GM19023 (cell line): ENCODE measurements at regions not wholly inside any gene's neighbourhood (a gene's known extent, or its start where the extent isn't known, plus 50 kb on each side); places are given as distances from the start of the nearest gene placed in this dataset.
"Not testable (repeated sequence)": the region's sequence is repeated elsewhere in the genome, so short reads cannot be mapped to it uniquely, and the experiment has no call there.

ENCODE experiments used
- ATAC-seq: cut with Tn5 transposase; IDR thresholded peaks from one replicate; pipeline ENCODE4 v1.9.1; 2021; ENCODE audit warnings: mild to moderate bottlenecking, moderate library complexity; ENCODE audit not compliant: unreplicated experiment

DNA sequence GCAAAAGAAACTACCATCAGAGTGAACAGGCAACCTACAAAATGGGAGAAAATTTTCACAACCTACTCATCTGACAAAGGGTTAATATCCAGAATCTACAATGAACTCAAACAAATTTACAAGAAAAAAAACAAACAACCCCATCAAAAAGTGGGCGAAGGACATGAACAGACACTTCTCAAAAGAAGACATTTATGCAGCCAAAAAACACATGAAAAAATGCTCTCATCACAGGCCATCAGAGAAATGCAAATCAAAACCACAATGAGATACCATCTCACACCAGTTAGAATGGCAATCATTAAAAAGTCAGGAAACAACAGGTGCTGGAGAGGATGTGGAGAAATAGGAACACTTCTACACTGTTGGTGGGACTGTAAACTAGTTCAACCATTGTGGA lies 170.1 kb downstream of the MEX3B start:
- ATAC-seq: not testable (repeated sequence)

DNA sequence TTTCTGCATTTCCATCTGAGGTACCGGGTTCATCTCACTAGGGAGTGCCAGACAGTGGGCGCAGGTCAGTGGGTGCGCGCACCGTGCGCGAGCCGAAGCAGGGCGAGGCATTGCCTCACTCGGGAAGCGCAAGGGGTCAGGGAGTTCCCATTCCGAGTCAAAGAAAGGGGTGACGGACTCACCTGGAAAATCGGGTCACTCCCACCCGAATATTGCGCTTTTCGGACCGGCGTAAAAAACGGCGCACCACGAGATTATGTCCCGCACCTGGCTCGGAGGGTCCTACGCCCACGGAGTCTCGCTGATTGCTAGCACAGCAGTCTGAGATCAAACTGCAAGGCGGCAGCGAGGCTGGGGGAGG lies 175.1 kb downstream of the MEX3B start:
- ATAC-seq: not testable (repeated sequence)

DNA sequence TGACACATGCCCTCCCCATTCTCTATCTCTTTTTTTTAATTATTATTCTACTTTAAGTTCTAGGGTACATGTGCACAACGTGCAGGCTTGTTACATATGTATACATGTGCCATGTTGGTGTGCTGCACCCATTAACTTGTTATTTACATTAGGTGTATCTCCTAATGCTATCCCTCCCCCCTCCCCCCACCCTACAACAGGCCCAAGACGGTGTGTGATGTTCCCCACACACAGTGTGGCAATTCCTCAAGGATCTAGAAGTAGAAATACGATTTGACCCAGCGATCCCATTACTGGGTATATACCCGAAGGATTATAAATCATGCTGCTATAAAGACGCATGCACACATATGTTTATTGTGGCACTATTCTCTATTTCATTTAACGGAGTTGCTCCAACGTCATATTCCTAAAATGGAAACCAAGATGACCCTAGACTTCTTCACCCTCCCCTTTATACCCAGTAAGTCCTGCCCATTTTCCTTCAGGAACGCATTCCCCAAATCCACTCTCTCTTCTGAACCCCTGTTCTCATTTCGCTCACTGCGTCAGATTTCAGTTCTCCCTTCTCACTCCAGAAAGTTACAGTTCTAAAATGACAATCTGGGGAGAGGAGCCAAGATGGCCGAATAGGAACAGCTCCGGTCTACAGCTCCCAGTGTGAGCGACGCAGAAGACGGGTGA lies 175.6 kb downstream of the MEX3B start:
- ATAC-seq: not testable (repeated sequence)

GRCh38 chr15:81869161-81869954 lies 176.5 kb downstream of the MEX3B start:
- ATAC-seq: no peak

DNA sequence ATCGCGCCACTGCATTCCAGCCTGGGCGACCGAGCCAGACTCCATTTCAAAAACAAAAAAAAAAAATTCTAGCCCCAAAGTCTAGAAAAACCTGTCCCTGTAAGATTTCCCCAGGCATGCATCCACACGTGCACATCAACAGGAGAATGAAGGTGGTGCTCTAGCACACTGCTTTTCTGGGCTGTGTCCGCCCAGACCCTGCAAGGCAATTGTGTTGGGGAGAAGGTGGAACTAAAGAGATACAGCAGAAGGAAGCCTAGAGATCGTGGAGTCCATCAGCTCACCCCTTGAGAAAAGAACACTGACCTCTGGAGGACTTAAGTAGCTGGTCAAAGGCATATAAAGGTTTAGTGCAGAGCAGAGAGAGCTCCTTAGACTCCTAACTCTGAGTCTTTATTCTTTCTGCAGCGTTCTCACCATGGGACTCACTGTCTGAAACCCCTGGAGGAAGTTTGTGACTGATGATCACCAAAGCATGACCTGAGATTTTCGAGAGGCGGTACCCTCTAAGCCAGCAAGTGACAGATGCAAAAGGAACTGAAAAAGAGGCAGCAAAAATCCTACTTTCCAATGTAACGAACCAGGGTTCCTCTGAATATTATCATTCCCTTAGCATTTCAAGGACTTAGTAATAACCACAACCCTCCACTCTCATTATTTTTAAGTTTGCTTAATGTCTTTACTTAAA lies 179.8 kb downstream of the MEX3B start:
- ATAC-seq: peak; percentile 91

GRCh38 chr15:81863162-81863561 lies 182.7 kb downstream of the MEX3B start:
- no peak for ATAC-seq

DNA sequence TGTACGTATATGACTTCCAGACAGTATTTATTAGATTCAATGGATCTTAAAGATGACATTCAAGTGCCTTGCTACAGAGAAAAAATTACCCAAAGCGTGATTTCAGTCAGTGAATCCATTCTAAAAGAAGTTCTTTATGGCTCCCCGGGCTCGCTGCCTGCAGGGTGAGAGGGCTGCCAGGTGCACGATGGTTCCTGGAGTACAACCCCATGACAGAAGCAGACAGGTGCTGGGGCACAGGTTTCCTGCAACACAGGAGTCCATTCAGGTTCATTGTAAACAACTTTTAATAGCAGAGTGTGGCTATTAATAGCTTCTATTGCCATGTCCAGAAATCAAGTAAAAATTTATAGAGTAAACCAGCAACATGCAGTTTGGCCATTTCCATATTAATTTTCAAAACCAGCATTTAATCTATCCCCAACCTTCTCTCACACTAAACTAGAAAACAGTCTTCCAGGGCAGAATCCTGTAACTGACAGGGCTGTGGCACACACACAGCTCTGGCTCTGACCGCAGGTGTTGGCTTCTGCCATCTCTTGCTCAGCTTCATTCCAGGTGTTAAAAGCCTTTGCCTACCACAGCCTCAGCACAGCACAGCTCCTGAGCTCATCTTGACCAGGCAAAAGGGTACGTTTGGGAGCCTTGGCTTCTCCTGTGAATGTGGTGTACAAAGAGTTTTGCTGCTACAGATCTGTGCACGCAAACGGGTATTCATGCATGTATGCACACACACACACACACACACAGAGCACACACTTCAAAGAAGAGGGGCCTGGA lies 185.9 kb downstream of the MEX3B start:
- no peak for ATAC-seq

DNA sequence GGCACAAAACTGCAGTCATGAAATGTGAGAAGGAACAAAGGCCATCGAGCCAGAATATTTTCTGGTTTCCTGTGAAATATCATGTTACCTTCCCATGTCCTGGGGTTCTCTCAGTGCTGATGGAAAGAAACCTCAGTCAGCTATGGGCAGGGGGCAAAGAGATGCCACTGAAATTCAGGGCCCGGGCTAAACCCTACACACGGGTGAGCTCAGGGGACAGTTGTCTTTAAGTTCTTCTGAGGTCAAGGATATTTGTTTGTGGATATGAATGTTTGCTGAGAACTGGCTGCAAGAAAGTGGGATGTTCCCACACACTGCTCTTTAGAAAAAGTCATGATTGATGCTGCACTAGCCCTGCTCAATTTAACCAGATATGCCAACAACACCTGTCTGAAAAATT lies 187.2 kb downstream of the MEX3B start:
- ATAC-seq: no peak

GRCh38 chr15:81858136-81858535 lies 187.7 kb downstream of the MEX3B start:
- no peak for ATAC-seq

DNA sequence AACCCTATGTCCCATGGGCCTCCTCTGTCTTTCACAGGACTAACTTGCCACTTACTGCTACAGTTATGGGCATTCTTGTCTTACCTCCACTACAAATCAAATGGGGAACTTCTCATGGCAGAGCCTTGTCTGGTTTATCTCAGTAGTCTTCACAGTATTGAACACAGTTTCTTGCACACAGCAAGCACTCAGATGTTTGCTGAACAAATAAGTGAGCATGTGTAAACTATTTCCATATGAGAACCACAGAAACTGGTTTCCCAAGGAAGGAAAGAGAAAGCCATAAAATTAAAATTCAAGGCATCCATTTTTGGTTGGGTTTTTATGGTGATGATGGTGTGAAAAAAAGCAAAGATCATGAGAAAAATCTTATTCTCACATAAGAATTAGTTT lies 189.2 kb downstream of the MEX3B start:
- ATAC-seq: no peak

- no peak for ATAC-seq
These were observed 189.7 kb downstream of the MEX3B start for GRCh38 chr15:81856001-81856633.

GRCh38 chr15:81853150-81853748 lies 192.6 kb downstream of the MEX3B start:
- ATAC-seq: no peak

DNA sequence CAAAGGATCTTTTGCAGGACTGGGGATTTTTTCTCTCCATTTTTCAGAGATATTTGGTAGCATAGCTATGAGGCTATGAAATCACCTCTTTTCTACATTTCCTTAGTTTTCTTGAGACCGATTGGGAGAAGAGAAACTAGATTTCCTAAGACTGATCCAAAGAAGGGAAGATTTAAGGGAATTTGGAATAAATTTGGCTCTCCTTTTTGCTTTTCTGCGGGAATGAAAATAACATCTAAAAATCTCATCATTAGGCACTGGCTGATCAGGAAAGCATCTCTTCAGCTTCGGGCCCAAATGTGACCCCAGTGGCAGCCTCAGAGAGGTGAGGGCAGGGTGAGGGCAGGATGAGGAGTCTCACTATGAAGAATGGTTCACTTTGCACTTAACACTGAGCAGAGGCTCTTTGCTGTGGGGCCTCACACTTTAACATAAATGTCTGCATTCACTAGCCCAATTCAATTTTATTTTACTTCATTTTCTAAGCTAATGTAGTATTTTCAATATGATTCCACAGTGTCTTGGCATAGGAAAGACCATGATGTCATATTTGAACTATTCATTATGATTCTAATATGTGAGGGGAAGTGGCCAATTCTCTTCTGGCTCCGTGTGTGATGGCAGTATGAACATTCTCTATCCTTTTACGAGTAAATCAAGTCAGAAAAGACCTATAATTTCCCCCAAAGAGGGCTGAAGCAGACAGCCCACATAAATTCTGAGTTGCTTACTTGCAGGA lies 193.2 kb downstream of the MEX3B start:
- ATAC-seq: no peak

GRCh38 chr15:81851757-81852156 lies 194.1 kb downstream of the MEX3B start:
- no peak for ATAC-seq

DNA sequence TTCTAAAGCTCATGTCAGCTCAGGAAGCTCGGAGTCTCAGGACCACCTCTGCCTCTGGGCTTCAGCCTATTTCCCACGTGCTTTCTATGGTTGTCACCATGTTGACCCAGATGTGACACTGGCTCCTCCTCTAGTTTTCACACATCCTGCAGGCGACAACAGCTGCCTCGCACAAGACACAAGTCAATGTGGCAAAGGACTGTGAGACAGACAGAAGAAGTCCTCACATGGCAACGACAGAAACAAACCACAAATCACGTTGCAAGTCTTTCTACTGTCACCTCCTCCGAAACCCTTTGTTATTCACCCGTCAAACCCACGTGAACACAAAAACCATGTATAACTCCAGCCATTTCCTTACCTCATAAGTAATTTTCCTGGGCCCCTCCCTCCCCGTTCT lies 194.5 kb downstream of the MEX3B start:
- ATAC-seq: no peak

DNA sequence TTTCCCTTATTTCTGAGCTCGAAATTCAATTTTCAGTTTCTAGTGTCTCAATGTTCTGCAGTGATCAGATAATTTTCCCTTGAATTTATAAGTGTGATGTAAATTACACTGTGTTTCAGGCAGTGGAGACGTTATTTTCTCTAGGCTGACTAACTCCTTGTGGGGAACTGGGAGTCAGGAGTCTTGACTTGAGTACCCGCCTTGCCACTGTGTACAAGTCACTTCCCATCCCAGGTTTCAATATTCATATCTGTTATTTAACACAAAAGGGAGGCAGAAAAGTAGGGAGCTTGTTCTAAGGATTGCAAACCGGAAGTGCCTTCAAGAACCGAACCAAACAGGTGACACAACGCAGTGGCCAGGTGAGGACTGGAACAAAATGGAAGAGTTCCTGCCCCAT lies 196.5 kb downstream of the MEX3B start:
- ATAC-seq: no peak

DNA sequence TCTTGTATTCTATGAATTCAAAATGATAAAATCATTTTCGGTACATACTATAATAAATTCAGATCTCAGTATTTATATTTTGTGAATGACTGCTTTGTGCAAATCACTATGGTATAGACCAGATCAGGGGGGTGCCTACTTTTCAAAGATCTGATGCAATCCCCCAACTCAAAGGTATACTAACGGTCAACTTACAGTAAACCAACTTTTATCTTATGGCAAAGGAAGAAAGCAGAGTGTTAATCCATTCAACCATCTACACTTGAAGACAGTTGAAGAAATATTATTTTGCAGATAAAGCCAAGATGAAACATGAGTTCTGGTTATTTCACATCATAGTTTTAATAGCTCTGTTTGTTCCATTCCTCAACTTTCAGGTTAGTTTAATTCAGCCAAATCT lies 197.1 kb downstream of the MEX3B start:
- ATAC-seq: no peak

DNA sequence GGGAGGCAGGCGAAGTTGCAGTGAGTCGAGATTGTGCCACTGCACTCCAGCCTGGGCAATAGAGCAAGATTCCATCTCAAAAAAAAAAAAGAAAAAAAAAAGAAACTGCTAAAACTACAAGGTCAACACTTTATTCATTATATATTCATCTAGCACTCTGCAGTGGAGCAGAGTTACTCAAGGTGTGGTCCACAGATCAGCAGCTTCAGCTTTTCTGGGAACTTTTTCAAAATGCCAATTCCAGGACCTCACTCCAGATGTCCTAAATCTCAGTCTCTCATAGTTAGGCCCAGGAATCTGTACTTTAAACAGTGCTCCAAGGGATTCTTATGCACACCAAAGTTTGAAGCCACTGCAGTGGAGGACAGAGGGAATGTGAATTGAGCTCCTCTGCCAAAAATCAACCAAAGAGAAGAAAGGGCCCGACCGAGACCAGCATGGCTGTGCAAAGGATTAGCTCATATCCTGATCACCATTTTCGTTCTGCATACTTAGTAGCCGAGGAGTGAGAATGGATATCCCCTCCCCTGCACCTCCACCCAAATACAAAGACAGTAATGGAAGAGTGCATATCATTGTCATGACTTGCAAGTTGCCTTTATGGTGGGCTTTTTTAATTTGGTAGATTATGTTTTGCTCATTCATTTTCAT lies 201.9 kb downstream of the MEX3B start:
- no peak for ATAC-seq

- no peak for ATAC-seq
These were observed 202.6 kb downstream of the MEX3B start for GRCh38 chr15:81843226-81843625.
